Astrocyte of the spinal cord (primary cell): ENCODE measurements at regions not wholly inside any gene's neighbourhood (a gene's known extent, or its start where the extent isn't known, plus 50 kb on each side); places are given as distances from the start of the nearest gene placed in this dataset.

Experiments used
- DNase-seq: peaks from one replicate; pipeline ENCODE4 v3.0.0; 2011; ENCODE audit warnings: low read depth, low spot score
- H3K4me3 ChIP-seq: 2 replicates; pipeline ENCODE4 v1.5.1; 2011; ENCODE audit warnings: low read depth, mild to moderate bottlenecking, low read length, moderate library complexity
- in situ Hi-C: cut with HindIII; loops from 2 replicates; pipeline ENCODE4 v1.10.0; 2017; ENCODE audit warnings: low sequenced_read_pairs
- TF ChIP-seq, protein P1 (sequence below): IDR thresholded peaks from 2 replicates; pipeline ENCODE4 v1.5.1; 2012; ENCODE audit warnings: low read depth, mild to moderate bottlenecking, low read length, inconsistent platforms

DNA sequence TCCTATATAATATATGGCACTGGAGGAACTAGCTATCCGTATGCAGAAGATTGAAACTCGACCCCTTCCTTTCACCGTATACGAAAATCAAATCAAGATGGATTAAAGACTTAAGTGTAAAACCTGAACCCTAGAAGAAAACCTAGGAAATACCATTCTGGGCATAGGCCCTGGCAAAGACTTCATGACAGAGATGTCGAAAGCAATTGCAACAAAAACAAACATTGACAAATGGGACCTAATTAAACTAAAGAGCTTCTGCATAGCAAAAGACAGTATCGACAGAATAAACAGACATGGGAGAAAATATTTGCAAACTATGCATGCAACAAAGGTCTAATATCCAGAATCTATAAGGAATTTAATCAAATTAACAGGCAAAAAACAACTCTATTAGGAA is 61.4 kb upstream of the HDAC9 start:
- no peak for DNase-seq
- H3K4me3 ChIP-seq: no peak overlapping the region
- in situ Hi-C loops: no loop called here
- TF ChIP-seq, protein P1, sequence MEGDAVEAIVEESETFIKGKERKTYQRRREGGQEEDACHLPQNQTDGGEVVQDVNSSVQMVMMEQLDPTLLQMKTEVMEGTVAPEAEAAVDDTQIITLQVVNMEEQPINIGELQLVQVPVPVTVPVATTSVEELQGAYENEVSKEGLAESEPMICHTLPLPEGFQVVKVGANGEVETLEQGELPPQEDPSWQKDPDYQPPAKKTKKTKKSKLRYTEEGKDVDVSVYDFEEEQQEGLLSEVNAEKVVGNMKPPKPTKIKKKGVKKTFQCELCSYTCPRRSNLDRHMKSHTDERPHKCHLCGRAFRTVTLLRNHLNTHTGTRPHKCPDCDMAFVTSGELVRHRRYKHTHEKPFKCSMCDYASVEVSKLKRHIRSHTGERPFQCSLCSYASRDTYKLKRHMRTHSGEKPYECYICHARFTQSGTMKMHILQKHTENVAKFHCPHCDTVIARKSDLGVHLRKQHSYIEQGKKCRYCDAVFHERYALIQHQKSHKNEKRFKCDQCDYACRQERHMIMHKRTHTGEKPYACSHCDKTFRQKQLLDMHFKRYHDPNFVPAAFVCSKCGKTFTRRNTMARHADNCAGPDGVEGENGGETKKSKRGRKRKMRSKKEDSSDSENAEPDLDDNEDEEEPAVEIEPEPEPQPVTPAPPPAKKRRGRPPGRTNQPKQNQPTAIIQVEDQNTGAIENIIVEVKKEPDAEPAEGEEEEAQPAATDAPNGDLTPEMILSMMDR: no peak

- DNase-seq: no peak
- TF ChIP-seq, protein P1: no peak
- in situ Hi-C loops: no loop called here
- no peak overlapping the region for H3K4me3 ChIP-seq
Measured at GRCh38 chr7:18437101-18437500, 58.4 kb upstream of the HDAC9 start.

GRCh38 chr7:18440934-18441333 is 54.6 kb upstream of the HDAC9 start:
- TF ChIP-seq, protein P1: no peak

DNA sequence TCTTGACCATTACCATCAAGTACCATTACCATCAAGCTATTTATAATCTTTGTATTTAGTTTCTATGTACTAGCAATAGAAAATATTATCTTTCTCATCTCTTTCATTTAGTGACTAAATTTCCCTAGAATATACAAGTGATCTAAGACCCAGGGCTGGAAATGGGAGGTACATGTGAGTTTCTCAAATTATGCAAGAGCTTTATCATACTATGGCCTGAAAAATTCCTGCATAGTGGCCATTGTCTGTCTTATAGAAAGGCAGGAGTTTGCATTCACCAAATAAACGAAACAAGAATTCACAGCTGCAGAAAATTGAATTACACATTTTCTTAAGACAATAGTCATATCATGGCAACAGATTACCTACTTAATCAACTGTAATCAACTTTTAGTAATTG is 50.7 kb upstream of the HDAC9 start:
- in situ Hi-C loops: no loop called here
- TF ChIP-seq, protein P1: no peak
- DNase-seq: no peak
- H3K4me3 ChIP-seq: no peak overlapping the region

More at GRCh38 chr7:18440934-18441333, 54.6 kb upstream of the HDAC9 start:
- DNase-seq: no peak
- no peak overlapping the region for H3K4me3 ChIP-seq
- in situ Hi-C loops: no loop called here

DNA sequence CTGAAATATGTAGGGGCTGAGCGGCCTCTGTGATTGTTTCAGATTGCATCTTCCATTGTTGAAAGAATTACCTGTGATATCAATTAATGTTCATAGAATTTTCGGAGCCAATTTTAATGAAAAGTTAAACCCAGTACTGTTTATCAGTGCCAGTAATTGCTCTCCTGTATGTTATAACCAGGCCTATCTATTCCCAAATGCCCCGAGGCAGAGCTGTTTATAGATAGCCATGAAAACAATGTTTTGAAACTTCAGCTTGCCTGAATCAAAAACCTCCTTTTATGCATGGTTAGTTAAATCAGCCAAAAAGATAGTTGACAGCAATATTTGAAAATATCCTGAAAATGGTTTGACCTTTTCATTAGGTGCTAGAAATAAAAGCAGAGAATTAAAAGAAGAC is 50.1 kb upstream of the HDAC9 start:
- TF ChIP-seq, protein P1: no peak
- DNase-seq: no peak
- H3K4me3 ChIP-seq: no peak overlapping the region
- in situ Hi-C loops: no loop called here
